NT2/D1 (cell line): ENCODE measurements at regions not wholly inside any gene's neighbourhood (a gene's known extent, or its start where the extent isn't known, plus 50 kb on each side); places are given as distances from the start of the nearest gene placed in this dataset.

Source experiments
- SUZ12 ChIP-seq: IDR thresholded peaks from 2 replicates; pipeline ENCODE4 v1.6.1; 2011; ENCODE audit not compliant: insufficient read length, insufficient read depth; ENCODE audit errors: extremely low read depth
- YY1 ChIP-seq: IDR thresholded peaks from 2 replicates; pipeline ENCODE4 v1.6.1; 2011; ENCODE audit not compliant: insufficient read length, insufficient read depth
- ZNF274 ChIP-seq: IDR thresholded peaks from 2 replicates; pipeline ENCODE4 v1.6.1; 2011; ENCODE audit warnings: mild to moderate bottlenecking, low read depth, low read length

DNA sequence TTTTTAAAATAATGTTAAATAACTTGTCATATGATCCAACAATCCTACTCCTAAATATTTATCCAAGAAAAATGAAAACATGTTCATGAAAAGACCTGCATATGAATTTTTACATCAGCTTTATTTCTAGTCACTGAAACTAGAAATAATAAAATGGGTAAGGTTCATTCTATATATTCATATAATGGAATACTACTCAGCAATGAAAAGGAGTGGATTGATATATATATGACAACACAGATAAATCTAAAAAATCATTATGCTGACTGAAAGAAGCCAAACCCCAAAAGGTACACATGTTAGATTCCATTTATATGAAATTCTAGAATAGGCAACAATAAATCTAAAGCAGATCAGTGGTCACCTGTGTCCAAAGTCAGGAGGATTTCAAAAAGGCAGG, 84.9 kb upstream of the PCBD1 start:
- TF ChIP-seq ZNF274 (no peak), YY1 (no peak), SUZ12 (no peak)
